ENCODE measurements at regions not wholly inside any gene's neighbourhood (a gene's known extent, or its start where the extent isn't known, plus 50 kb on each side); places are given as distances from the start of the nearest gene placed in this dataset.

GRCh38 chr5:5967373-5967772 lies 411.0 kb downstream of the MED10 start:
- no peak for DNase-seq (ENCODE audit: low spot score in 2 of 2, unreplicated experiment in 2 of 2)
- Mint-ChIP-seq H3K36me3 (no peaks in the 10 kb centered on the region), H3K27me3 (ENCODE audit: low read depth) (peaks cover 5% of the 10 kb centered on the region), H3K27ac (no peak overlapping the region), H3K4me1 (peaks cover 2% of the 10 kb centered on the region), H3K9me3 (peaks cover 26% of the 10 kb centered on the region), H3K4me3 (no peak overlapping the region)
- TF ChIP-seq CTCF (IDR thresholded peaks at IDR 0.05; ENCODE audit: unreplicated experiment) = no peak

- Mint-ChIP-seq H3K36me3 (no peaks in the 10 kb centered on the region), H3K4me3 (no peak overlapping the region), H3K27me3 (ENCODE audit: low read depth) (peaks cover 3% of the 10 kb centered on the region), H3K9me3 (peaks cover 28% of the 10 kb centered on the region), H3K4me1 (peaks cover 2% of the 10 kb centered on the region), H3K27ac (no peak overlapping the region)
- no peak for TF ChIP-seq CTCF (IDR thresholded peaks at IDR 0.05; ENCODE audit: unreplicated experiment)
- no peak for DNase-seq (ENCODE audit: low spot score in 2 of 2, unreplicated experiment in 2 of 2)
Measured at GRCh38 chr5:5965132-5965531, 413.2 kb downstream of the MED10 start.

- DNase-seq (ENCODE audit: low spot score in 2 of 2, unreplicated experiment in 2 of 2) = no peak
- Mint-ChIP-seq H3K9me3 (peaks cover 26% of the 10 kb centered on the region), H3K27ac (no peak overlapping the region), H3K4me3 (no peak overlapping the region), H3K27me3 (ENCODE audit: low read depth) (peaks cover 2% of the 10 kb centered on the region), H3K4me1 (peaks cover 2% of the 10 kb centered on the region), H3K36me3 (no peaks in the 10 kb centered on the region)
- no peak for TF ChIP-seq CTCF (IDR thresholded peaks at IDR 0.05; ENCODE audit: unreplicated experiment)
Measured at GRCh38 chr5:5964347-5964746, 414.0 kb downstream of the MED10 start.

GRCh38 chr5:5957737-5958136 lies 420.6 kb downstream of the MED10 start:
- H3K9me3 Mint-ChIP-seq = peaks cover 25% of the 10 kb centered on the region
- H3K4me1 Mint-ChIP-seq = no peaks in the 10 kb centered on the region
- H3K36me3 Mint-ChIP-seq = no peaks in the 10 kb centered on the region
- DNase-seq (ENCODE audit: low spot score in 2 of 2, unreplicated experiment in 2 of 2) = no peak
- no peak for TF ChIP-seq CTCF (IDR thresholded peaks at IDR 0.05; ENCODE audit: unreplicated experiment)
- H3K4me3 Mint-ChIP-seq = no peak overlapping the region
- H3K27ac Mint-ChIP-seq = no peak overlapping the region
- H3K27me3 Mint-ChIP-seq (ENCODE audit: low read depth) = peaks cover 31% of the 10 kb centered on the region

GRCh38 chr5:5954275-5954598 lies 424.1 kb downstream of the MED10 start:
- no peak for TF ChIP-seq CTCF (IDR thresholded peaks at IDR 0.05; ENCODE audit: unreplicated experiment)
- no peak for DNase-seq (ENCODE audit: low spot score in 2 of 2, unreplicated experiment in 2 of 2)
- H3K27me3 Mint-ChIP-seq (ENCODE audit: low read depth) = peaks cover 37% of the 10 kb centered on the region
- H3K36me3 Mint-ChIP-seq = no peaks in the 10 kb centered on the region
- no peaks in the 10 kb centered on the region for H3K4me1 Mint-ChIP-seq
- peaks cover 18% of the 10 kb centered on the region for H3K9me3 Mint-ChIP-seq
- no peak overlapping the region for H3K27ac Mint-ChIP-seq
- H3K4me3 Mint-ChIP-seq = no peak overlapping the region

- peaks cover 37% of the 10 kb centered on the region for H3K27me3 Mint-ChIP-seq (ENCODE audit: low read depth)
- no peak overlapping the region for H3K4me3 Mint-ChIP-seq
- no peak for DNase-seq (ENCODE audit: low spot score in 2 of 2, unreplicated experiment in 2 of 2)
- H3K27ac Mint-ChIP-seq = no peak overlapping the region
- no peak for TF ChIP-seq CTCF (IDR thresholded peaks at IDR 0.05; ENCODE audit: unreplicated experiment)
- H3K9me3 Mint-ChIP-seq = peaks cover 15% of the 10 kb centered on the region
- no peaks in the 10 kb centered on the region for H3K36me3 Mint-ChIP-seq
- no peaks in the 10 kb centered on the region for H3K4me1 Mint-ChIP-seq
Measured at GRCh38 chr5:5953584-5954274, 424.6 kb downstream of the MED10 start.

Data from mesothelial cell of epicardium (in vitro differentiated cells).